ENCODE measurements at regions not wholly inside any gene's neighbourhood (a gene's known extent, or its start where the extent isn't known, plus 50 kb on each side); places are given as distances from the start of the nearest gene placed in this dataset.

- Histone ChIP-seq H3K9me3 (ENCODE audit: low read depth, low read length) (no peaks in the 10 kb centered on the region), H3K36me3 (ENCODE audit: insufficient read depth, low read length) (no peaks in the 10 kb centered on the region), H3K27ac (no peak overlapping the region), H3K4me3 (no peak overlapping the region), H3K9ac (ENCODE audit: insufficient read length) (no peak overlapping the region)
- TF ChIP-seq FOXP2 (optimal IDR thresholded peaks at IDR 0.05; ENCODE audit: control extremely low read depth, extremely low read length, insufficient read depth) (no peak), EZH2 (IDR thresholded peaks at IDR 0.05) (no peak), POLR2AphosphoS5 (IDR thresholded peaks at IDR 0.05; ENCODE audit: borderline replicate concordance, low read depth, low read length) (no peak)
- DNase-seq (ENCODE audit: low read depth, low spot score): no peak
Measured at GRCh38 chr5:173667702-173668101, 51.3 kb upstream of the BOD1 start.

- no peaks in the 10 kb centered on the region for H3K9me3 ChIP-seq (ENCODE audit: low read depth, low read length)
Measured at GRCh38 chr5:173668245-173668800, 51.9 kb upstream of the BOD1 start.

DNA sequence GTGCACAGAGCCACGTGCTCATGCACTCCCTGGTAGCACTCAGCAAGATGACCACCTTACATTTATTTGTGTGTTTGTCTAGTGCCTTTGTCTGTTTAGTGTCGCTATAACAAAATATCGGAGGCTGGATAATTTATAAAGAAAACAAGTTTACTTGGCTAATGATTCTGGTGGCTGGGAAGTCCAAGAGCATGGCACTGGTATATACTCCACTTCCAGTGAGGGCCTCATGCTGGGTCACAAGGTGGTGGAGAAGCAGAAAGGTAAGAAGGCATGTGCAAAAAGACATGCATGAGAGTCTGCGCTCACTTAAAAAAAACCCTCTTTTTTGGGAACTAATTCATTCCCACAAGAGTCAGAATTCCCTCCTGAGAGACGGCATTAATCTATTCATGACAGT lies 52.5 kb upstream of the BOD1 start:
- no peak for TF ChIP-seq FOXP2 (optimal IDR thresholded peaks at IDR 0.05; ENCODE audit: control extremely low read depth, extremely low read length, insufficient read depth)
- no peak for TF ChIP-seq EZH2 (IDR thresholded peaks at IDR 0.05)
- TF ChIP-seq POLR2AphosphoS5 (IDR thresholded peaks at IDR 0.05; ENCODE audit: borderline replicate concordance, low read depth, low read length): no peak
- no peak overlapping the region for H3K27ac ChIP-seq
- H3K4me3 ChIP-seq: no peak overlapping the region
- no peaks in the 10 kb centered on the region for H3K9me3 ChIP-seq (ENCODE audit: low read depth, low read length)
- H3K9ac ChIP-seq (ENCODE audit: insufficient read length): no peak overlapping the region
- no peaks in the 10 kb centered on the region for H3K36me3 ChIP-seq (ENCODE audit: insufficient read depth, low read length)
- DNase-seq (ENCODE audit: low read depth, low spot score): no peak

More at GRCh38 chr5:173668245-173668800, 51.9 kb upstream of the BOD1 start:
- Histone ChIP-seq H3K27ac (no peak overlapping the region), H3K36me3 (ENCODE audit: insufficient read depth, low read length) (no peaks in the 10 kb centered on the region), H3K4me3 (no peak overlapping the region), H3K9ac (ENCODE audit: insufficient read length) (no peak overlapping the region)
- no peak for DNase-seq (ENCODE audit: low read depth, low spot score)
- TF ChIP-seq EZH2 (IDR thresholded peaks at IDR 0.05) (no peak), POLR2AphosphoS5 (IDR thresholded peaks at IDR 0.05; ENCODE audit: borderline replicate concordance, low read depth, low read length) (no peak), FOXP2 (optimal IDR thresholded peaks at IDR 0.05; ENCODE audit: control extremely low read depth, extremely low read length, insufficient read depth) (no peak)

DNA sequence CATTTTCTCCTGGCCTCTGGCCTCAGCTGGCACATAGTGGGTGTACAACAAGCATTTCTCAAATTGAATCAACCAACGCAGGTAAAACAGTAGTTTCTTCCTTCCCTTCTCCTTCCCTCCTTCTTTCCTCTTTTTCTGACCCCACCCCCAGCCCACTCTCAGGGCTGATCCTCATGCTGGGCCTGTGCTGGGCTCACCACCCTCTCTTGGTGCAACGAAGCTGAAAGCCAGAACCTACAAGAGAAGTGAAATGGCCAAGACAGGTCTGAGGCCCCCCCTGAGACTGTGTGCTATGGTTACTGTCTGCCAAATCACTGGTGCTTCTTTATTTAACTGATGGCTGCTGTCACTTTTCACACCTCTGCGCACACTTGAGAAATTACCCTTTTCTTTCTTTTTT lies 53.0 kb upstream of the BOD1 start:
- H3K27ac ChIP-seq: no peak overlapping the region
- no peaks in the 10 kb centered on the region for H3K9me3 ChIP-seq (ENCODE audit: low read depth, low read length)
- no peak overlapping the region for H3K4me3 ChIP-seq
- DNase-seq (ENCODE audit: low read depth, low spot score): no peak
- no peak overlapping the region for H3K9ac ChIP-seq (ENCODE audit: insufficient read length)
- TF ChIP-seq EZH2 (IDR thresholded peaks at IDR 0.05) (no peak), FOXP2 (optimal IDR thresholded peaks at IDR 0.05; ENCODE audit: control extremely low read depth, extremely low read length, insufficient read depth) (no peak), POLR2AphosphoS5 (IDR thresholded peaks at IDR 0.05; ENCODE audit: borderline replicate concordance, low read depth, low read length) (no peak)
- no peaks in the 10 kb centered on the region for H3K36me3 ChIP-seq (ENCODE audit: insufficient read depth, low read length)

DNA sequence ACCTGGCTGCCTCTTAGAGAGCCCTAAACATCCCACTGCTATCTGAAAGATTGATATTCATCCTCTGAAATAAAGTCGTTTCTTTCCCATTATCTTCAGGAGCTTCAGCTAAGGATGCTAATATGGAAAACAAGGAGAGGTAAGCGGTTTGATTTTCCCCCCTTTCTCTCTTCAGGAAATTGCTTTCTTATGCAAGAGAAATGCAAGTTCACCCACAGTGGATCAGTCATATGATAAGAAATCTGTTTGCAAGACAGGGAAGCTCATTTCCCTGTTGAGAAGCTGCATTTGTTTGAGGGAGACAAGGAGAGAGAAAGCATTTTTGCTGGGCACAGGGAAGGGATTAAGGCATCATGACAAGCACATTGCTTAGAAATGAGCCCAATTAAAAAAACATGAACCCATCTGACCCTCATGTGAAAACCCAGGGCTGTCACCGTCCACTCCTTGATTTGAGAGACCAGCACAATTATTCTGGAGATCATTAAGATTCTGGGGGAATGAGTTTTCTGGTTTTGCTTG lies 53.7 kb upstream of the BOD1 start:
- no peak for DNase-seq (ENCODE audit: low read depth, low spot score)
- Histone ChIP-seq H3K36me3 (ENCODE audit: insufficient read depth, low read length) (no peaks in the 10 kb centered on the region), H3K4me3 (no peak overlapping the region), H3K27ac (no peak overlapping the region), H3K9me3 (ENCODE audit: low read depth, low read length) (no peaks in the 10 kb centered on the region), H3K9ac (ENCODE audit: insufficient read length) (no peak overlapping the region)
- no peak for TF ChIP-seq FOXP2 (optimal IDR thresholded peaks at IDR 0.05; ENCODE audit: control extremely low read depth, extremely low read length, insufficient read depth)
- no peak for TF ChIP-seq EZH2 (IDR thresholded peaks at IDR 0.05)
- no peak for TF ChIP-seq POLR2AphosphoS5 (IDR thresholded peaks at IDR 0.05; ENCODE audit: borderline replicate concordance, low read depth, low read length)

DNA sequence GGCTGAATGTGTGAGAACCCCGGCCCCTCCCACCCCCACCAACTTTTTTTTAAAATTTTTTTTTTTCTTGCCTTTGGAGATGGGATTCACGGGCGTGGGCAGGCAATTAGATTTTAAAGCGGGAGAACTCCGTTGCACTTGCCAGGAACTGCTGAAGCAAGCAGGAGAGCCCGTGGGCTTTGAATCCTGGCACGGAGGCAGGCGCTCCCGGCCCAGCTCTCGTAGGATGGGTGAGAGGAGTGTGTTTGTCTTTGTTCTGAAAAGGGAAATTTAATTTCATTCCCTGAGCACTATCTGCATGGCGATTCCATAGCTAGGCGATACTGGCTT lies 54.3 kb upstream of the BOD1 start:
- TF ChIP-seq FOXP2 (optimal IDR thresholded peaks at IDR 0.05; ENCODE audit: control extremely low read depth, extremely low read length, insufficient read depth) (no peak), POLR2AphosphoS5 (IDR thresholded peaks at IDR 0.05; ENCODE audit: borderline replicate concordance, low read depth, low read length) (no peak), EZH2 (IDR thresholded peaks at IDR 0.05) (no peak)
- no peaks in the 10 kb centered on the region for H3K36me3 ChIP-seq (ENCODE audit: insufficient read depth, low read length)
- DNase-seq (ENCODE audit: low read depth, low spot score): no peak
- no peaks in the 10 kb centered on the region for H3K9me3 ChIP-seq (ENCODE audit: low read depth, low read length)
- no peak overlapping the region for H3K9ac ChIP-seq (ENCODE audit: insufficient read length)
- no peak overlapping the region for H3K27ac ChIP-seq
- no peak overlapping the region for H3K4me3 ChIP-seq

- no peaks in the 10 kb centered on the region for H3K9me3 ChIP-seq (ENCODE audit: low read depth, low read length)
- H3K9ac ChIP-seq (ENCODE audit: insufficient read length): no peak overlapping the region
- no peak overlapping the region for H3K27ac ChIP-seq
- no peak for TF ChIP-seq FOXP2 (optimal IDR thresholded peaks at IDR 0.05; ENCODE audit: control extremely low read depth, extremely low read length, insufficient read depth)
- no peaks in the 10 kb centered on the region for H3K36me3 ChIP-seq (ENCODE audit: insufficient read depth, low read length)
- DNase-seq (ENCODE audit: low read depth, low spot score): no peak
- no peak overlapping the region for H3K4me3 ChIP-seq
Measured at GRCh38 chr5:173671121-173671949, 54.9 kb upstream of the BOD1 start.

DNA sequence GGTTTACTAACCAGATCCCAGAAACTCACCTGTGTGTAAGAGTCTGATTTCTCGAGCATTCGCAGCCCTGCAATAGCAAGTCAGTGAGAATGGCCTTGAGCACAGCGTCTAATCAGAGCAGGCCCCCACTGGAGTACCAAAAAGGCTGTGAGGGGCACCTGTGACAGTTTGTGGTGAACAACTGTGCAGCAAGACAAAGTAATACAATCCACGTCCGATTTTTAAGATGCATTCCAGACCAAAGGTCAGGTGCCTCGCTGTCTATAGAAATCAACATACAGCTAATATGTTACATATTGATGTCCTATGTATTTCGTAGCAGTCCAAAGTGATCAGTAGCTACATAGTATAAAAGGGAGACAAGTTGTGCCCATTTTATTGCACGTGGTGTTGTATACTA lies 55.7 kb upstream of the BOD1 start:
- Histone ChIP-seq H3K36me3 (ENCODE audit: insufficient read depth, low read length) (no peaks in the 10 kb centered on the region), H3K27ac (no peak overlapping the region), H3K4me3 (no peak overlapping the region), H3K9ac (ENCODE audit: insufficient read length) (no peak overlapping the region), H3K9me3 (ENCODE audit: low read depth, low read length) (no peaks in the 10 kb centered on the region)
- TF ChIP-seq FOXP2 (optimal IDR thresholded peaks at IDR 0.05; ENCODE audit: control extremely low read depth, extremely low read length, insufficient read depth) (no peak), POLR2AphosphoS5 (IDR thresholded peaks at IDR 0.05; ENCODE audit: borderline replicate concordance, low read depth, low read length) (no peak), EZH2 (IDR thresholded peaks at IDR 0.05) (no peak)
- DNase-seq (ENCODE audit: low read depth, low spot score): no peak

Measured in SK-N-MC (cell line).